ENCODE measurements at regions not wholly inside any gene's neighbourhood (a gene's known extent, or its start where the extent isn't known, plus 50 kb on each side); places are given as distances from the start of the nearest gene placed in this dataset.

GRCh38 chr18:71919211-71919610 lies 624.9 kb downstream of the CBLN2 start:
- Histone ChIP-seq H3K9me3 (ENCODE audit: severe bottlenecking) (no peaks in the 10 kb centered on the region), H3K27me3 (ENCODE audit: insufficient read depth, poor library complexity, severe bottlenecking) (no peaks in the 10 kb centered on the region), H3K4me1 (ENCODE audit: insufficient read depth, poor library complexity, severe bottlenecking) (no peaks in the 10 kb centered on the region), H3K27ac (ENCODE audit: poor library complexity, severe bottlenecking) (no peak overlapping the region), H3K36me3 (ENCODE audit: low read depth) (no peaks in the 10 kb centered on the region), H3K4me3 (ENCODE audit: severe bottlenecking) (no peak overlapping the region)
- DNase-seq (ENCODE audit: low spot score) = no peak
- no peak for TF ChIP-seq CTCF (IDR thresholded peaks at IDR 0.05; ENCODE audit: poor library complexity, severe bottlenecking)
- ATAC-seq (ENCODE audit: low read depth) = no peak

GRCh38 chr18:71913641-71914040 lies 630.5 kb downstream of the CBLN2 start:
- no peaks in the 10 kb centered on the region for H3K27me3 ChIP-seq (ENCODE audit: insufficient read depth, poor library complexity, severe bottlenecking)
- no peaks in the 10 kb centered on the region for H3K36me3 ChIP-seq (ENCODE audit: low read depth)
- no peak overlapping the region for H3K27ac ChIP-seq (ENCODE audit: poor library complexity, severe bottlenecking)
- no peaks in the 10 kb centered on the region for H3K4me1 ChIP-seq (ENCODE audit: insufficient read depth, poor library complexity, severe bottlenecking)
- H3K4me3 ChIP-seq (ENCODE audit: severe bottlenecking) = no peak overlapping the region
- TF ChIP-seq CTCF (IDR thresholded peaks at IDR 0.05; ENCODE audit: poor library complexity, severe bottlenecking) = no peak
- DNase-seq (ENCODE audit: low spot score) = no peak
- no peaks in the 10 kb centered on the region for H3K9me3 ChIP-seq (ENCODE audit: severe bottlenecking)
- ATAC-seq (ENCODE audit: low read depth) = no peak

DNA sequence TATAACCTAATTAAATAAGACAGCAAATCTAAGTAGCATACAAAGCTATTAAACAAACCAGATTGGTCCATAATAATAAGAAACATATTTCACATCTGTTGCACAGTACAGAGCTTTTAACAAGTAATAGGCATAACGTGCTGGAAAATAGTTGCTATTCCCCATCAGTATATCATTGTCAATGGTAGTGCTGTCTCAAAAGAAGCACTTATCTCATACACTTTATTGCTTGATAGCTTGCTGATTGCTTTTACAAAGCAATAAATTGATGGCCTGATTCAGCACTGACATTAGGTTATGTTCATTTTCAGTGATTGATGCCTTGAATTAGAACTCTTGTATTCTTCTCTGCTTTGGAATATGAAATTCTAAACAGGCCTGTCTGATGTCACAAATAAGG lies 641.7 kb downstream of the CBLN2 start:
- DNase-seq (ENCODE audit: low spot score) (no peak), ATAC-seq (ENCODE audit: low read depth) (no peak)
- no peak overlapping the region for H3K4me3 ChIP-seq (ENCODE audit: severe bottlenecking)
- H3K4me1 ChIP-seq (ENCODE audit: insufficient read depth, poor library complexity, severe bottlenecking) = no peaks in the 10 kb centered on the region
- H3K9me3 ChIP-seq (ENCODE audit: severe bottlenecking) = no peaks in the 10 kb centered on the region
- H3K36me3 ChIP-seq (ENCODE audit: low read depth) = no peaks in the 10 kb centered on the region
- H3K27ac ChIP-seq (ENCODE audit: poor library complexity, severe bottlenecking) = no peak overlapping the region
- no peak for TF ChIP-seq CTCF (IDR thresholded peaks at IDR 0.05; ENCODE audit: poor library complexity, severe bottlenecking)
- H3K27me3 ChIP-seq (ENCODE audit: insufficient read depth, poor library complexity, severe bottlenecking) = no peaks in the 10 kb centered on the region

DNA sequence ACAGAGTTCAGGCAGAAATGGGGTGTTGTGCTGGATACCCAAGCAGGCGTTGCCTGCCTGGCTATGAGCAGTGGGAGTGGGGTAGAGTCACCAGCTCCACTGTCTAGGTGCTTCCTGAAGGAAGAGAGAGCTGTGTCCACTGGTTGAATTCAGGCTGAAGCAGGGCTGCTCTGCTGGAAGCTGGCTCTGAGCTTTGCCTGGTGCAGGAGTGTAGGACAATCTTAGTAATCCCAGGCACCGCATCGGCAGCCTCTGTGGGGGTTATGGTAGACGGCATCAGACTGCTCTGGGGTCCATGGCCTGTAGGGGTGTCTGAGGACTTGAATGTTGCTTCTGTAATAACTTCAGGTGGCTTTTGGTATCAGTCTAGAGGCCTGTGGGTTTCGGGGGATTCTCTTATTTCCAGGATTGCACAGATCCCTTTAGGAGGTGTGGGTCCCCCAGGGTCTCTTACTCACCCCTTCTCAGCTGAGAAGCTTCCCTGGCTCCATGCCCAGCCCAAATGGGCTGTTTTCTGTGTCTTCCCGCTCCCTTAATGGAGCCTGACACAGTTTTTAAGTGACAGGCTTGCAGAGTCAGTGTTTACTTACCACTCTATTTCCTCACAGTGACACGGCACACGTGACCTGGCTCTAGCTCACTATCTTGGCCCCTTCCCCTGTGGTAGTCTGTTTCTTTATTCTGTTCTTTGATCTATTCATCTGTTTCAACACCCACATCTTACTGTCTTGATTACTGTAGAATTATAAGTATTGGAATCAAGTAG lies 644.3 kb downstream of the CBLN2 start:
- Histone ChIP-seq H3K27ac (ENCODE audit: poor library complexity, severe bottlenecking) (no peak overlapping the region), H3K4me3 (ENCODE audit: severe bottlenecking) (no peak overlapping the region), H3K36me3 (ENCODE audit: low read depth) (no peaks in the 10 kb centered on the region), H3K9me3 (ENCODE audit: severe bottlenecking) (no peaks in the 10 kb centered on the region), H3K27me3 (ENCODE audit: insufficient read depth, poor library complexity, severe bottlenecking) (no peaks in the 10 kb centered on the region), H3K4me1 (ENCODE audit: insufficient read depth, poor library complexity, severe bottlenecking) (no peaks in the 10 kb centered on the region)
- no peak for ATAC-seq (ENCODE audit: low read depth)
- TF ChIP-seq CTCF (IDR thresholded peaks at IDR 0.05; ENCODE audit: poor library complexity, severe bottlenecking) = no peak
- DNase-seq (ENCODE audit: low spot score) = no peak

GRCh38 chr18:71899183-71899582 lies 645.0 kb downstream of the CBLN2 start:
- DNase-seq (ENCODE audit: low spot score) (no peak), ATAC-seq (ENCODE audit: low read depth) (no peak)
- TF ChIP-seq CTCF (IDR thresholded peaks at IDR 0.05; ENCODE audit: poor library complexity, severe bottlenecking) = no peak
- no peak overlapping the region for H3K4me3 ChIP-seq (ENCODE audit: severe bottlenecking)
- no peaks in the 10 kb centered on the region for H3K4me1 ChIP-seq (ENCODE audit: insufficient read depth, poor library complexity, severe bottlenecking)
- H3K36me3 ChIP-seq (ENCODE audit: low read depth) = no peaks in the 10 kb centered on the region
- no peak overlapping the region for H3K27ac ChIP-seq (ENCODE audit: poor library complexity, severe bottlenecking)
- no peaks in the 10 kb centered on the region for H3K9me3 ChIP-seq (ENCODE audit: severe bottlenecking)
- no peaks in the 10 kb centered on the region for H3K27me3 ChIP-seq (ENCODE audit: insufficient read depth, poor library complexity, severe bottlenecking)
